ENCODE measurements at regions not wholly inside any gene's neighbourhood (a gene's known extent, or its start where the extent isn't known, plus 50 kb on each side); places are given as distances from the start of the nearest gene placed in this dataset.

GRCh38 chr1:17920881-17921640 is 165.9 kb downstream of the ACTL8 start:
- Histone ChIP-seq H3K79me2 (ENCODE audit: insufficient read depth) (no peaks in the 10 kb centered on the region), H3K4me3 (ENCODE audit: low read depth in 2 of 2, low read length in 1 of 2) (no peak overlapping the region), H4K20me1 (ENCODE audit: insufficient read depth) (no peaks in the 10 kb centered on the region), H3K36me3 (replicated peaks in 1 of 2; ENCODE audit: control insufficient read depth in 1 of 2, insufficient read depth in 2 of 2, low read length in 1 of 2) (no peaks in the 10 kb centered on the region), H3K27ac (ENCODE audit: low read depth in 2 of 2, low read length in 1 of 2) (no peak overlapping the region), H3K27me3 (ENCODE audit: insufficient read depth) (no peaks in the 10 kb centered on the region), H3K9ac (no peak overlapping the region), H2AFZ (ENCODE audit: low read depth) (no peak overlapping the region), H3K4me2 (no peak overlapping the region), H3K4me1 (ENCODE audit: control insufficient read depth in 1 of 2, insufficient read depth in 2 of 2, low read depth in 1 of 2, low read length in 1 of 2) (peaks cover 0 to 2% of the 10 kb centered on the region in 2 experiments; a peak in 1 of 4 replicates), H3K9me2 (no peaks in the 10 kb centered on the region), H3F3A (replicated peaks; ENCODE audit: insufficient read depth) (no peaks in the 10 kb centered on the region), H3K9me3 (no peaks in the 10 kb centered on the region)
- 37% methylated on average over 9 of the region's 9 CpGs for WGBS (ENCODE audit: low lambda C conversion rate)
- POLR2A ChIA-PET, result no interaction called here
- no peak for TF ChIP-seq NRF1 (IDR thresholded peaks at IDR 0.05; ENCODE audit: low read depth, low read length)
- no peak for TF ChIP-seq POLR2AphosphoS5 (IDR thresholded peaks at IDR 0.05; ENCODE audit: low read depth, low read length)
- TF ChIP-seq ELF1 (IDR thresholded peaks at IDR 0.05), result no peak
- no peak for TF ChIP-seq REST (IDR thresholded peaks at IDR 0.05; ENCODE audit: low read depth, low read length)
- TF ChIP-seq FOXM1 (IDR thresholded peaks at IDR 0.05; ENCODE audit: low read depth), result no peak
- no peak for TF ChIP-seq USF2 (IDR thresholded peaks at IDR 0.05; ENCODE audit: borderline replicate concordance, low read depth, low read length)
- TF ChIP-seq, protein P1, sequence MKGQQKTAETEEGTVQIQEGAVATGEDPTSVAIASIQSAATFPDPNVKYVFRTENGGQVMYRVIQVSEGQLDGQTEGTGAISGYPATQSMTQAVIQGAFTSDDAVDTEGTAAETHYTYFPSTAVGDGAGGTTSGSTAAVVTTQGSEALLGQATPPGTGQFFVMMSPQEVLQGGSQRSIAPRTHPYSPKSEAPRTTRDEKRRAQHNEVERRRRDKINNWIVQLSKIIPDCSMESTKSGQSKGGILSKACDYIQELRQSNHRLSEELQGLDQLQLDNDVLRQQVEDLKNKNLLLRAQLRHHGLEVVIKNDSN (IDR thresholded peaks at IDR 0.05; ENCODE audit: borderline replicate concordance, low read depth), result no peak
- no peak for TF ChIP-seq RAD21 (IDR thresholded peaks at IDR 0.05; ENCODE audit: low read length)
- TF ChIP-seq PBX3 (IDR thresholded peaks at IDR 0.05), result no peak
- TF ChIP-seq ZBTB33 (IDR thresholded peaks at IDR 0.05; ENCODE audit: borderline replicate concordance, low read depth), result no peak
- CTCF ChIA-PET, result interaction anchor here (0.8 to 9.1 kb wide), 20 partner anchors 8 to 661 kb away, joined by 3 to 131 read pairs (median 18); no protein-coding TSS in a partner anchor
- no peak for DNase-seq
